GM12874 (cell line): ENCODE measurements at regions not wholly inside any gene's neighbourhood (a gene's known extent, or its start where the extent isn't known, plus 50 kb on each side); places are given as distances from the start of the nearest gene placed in this dataset.

ENCODE experiments used
- TF ChIP-seq, protein P1 (sequence below): IDR thresholded peaks from 2 replicates; pipeline ENCODE4 v1.5.1; 2011; ENCODE audit warnings: low read depth, mild to moderate bottlenecking, control low read depth, low read length, moderate library complexity; ENCODE audit not compliant: insufficient read depth

DNA sequence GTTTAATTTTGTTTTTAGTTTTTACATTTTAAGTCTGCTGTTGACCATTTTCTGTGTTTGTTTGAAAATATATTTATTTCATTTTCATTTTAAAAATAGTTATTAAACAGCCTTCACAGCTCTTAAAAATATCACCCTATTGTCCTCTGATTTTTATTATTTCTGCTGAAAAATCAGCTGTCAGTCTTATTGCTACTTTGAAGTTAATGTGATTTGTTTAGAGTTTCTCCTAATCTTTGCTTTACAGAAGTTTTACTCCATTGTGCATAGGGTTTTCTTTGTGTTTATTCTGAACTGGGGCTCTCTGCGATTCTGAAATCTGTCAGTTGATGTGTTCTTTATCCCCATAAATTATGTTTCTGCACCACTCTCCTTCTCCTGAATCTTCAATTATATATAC, 486.3 kb downstream of the SOX5 start:
- TF ChIP-seq, protein P1, sequence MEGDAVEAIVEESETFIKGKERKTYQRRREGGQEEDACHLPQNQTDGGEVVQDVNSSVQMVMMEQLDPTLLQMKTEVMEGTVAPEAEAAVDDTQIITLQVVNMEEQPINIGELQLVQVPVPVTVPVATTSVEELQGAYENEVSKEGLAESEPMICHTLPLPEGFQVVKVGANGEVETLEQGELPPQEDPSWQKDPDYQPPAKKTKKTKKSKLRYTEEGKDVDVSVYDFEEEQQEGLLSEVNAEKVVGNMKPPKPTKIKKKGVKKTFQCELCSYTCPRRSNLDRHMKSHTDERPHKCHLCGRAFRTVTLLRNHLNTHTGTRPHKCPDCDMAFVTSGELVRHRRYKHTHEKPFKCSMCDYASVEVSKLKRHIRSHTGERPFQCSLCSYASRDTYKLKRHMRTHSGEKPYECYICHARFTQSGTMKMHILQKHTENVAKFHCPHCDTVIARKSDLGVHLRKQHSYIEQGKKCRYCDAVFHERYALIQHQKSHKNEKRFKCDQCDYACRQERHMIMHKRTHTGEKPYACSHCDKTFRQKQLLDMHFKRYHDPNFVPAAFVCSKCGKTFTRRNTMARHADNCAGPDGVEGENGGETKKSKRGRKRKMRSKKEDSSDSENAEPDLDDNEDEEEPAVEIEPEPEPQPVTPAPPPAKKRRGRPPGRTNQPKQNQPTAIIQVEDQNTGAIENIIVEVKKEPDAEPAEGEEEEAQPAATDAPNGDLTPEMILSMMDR: no peak

DNA sequence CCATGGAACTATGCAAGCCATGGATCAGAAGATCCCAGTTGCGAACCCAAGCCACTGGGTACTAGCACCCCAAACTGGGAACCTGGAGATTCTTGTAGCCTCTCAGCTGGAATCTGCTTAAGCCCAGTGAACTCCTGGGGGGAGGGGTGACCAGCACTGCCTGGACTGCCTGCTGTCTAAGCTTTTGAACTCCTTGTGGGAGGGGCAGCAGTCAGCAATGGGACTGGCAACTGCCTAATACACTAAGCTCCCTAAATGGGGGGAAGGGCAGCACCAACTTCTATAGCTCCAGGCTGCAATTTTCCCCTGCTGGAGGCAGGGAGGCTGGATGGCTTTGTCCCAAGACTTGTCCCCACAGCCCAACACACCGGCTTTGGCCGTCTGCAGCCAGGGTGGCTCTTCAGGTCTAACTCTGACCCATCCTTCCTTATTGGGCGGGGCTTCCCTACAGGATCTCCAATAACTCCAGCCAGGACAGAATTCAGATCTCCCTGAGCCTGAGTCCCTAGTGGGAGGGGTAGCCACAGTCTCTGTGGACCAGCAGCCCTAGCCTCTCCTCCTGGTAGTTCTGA, 485.1 kb downstream of the SOX5 start:
- TF ChIP-seq, protein P1: no peak

DNA sequence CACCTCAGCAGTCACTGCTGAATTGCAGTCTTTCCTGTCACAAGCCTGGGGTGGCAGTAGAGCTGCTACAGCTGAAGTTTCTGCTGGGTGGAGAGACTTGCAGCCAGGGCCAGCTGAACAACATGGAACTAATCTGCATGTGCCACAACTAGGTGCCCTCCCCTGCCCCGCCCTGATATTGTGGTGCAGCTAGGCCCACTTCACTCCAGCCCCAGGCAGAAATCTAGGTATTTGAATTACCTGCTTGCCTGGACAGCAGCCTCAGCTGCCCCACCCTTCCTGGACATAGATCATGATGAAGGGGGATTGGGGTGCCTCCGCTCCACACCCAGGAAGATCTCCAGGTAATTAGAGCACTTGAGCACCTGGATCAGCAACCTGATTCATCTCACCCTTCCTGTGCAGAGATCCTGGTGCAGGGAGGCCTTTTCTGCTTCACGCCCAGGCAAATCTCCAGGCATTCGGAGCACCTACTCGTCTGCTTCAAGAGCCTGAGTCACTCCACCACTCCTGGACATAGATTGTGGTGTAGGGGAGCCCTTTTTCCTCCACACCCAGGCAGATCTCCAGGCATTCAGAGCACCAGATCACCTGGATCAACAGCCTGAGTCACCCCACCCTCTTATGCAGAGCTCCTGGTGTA, 477.0 kb downstream of the SOX5 start:
- TF ChIP-seq, protein P1: no peak

DNA sequence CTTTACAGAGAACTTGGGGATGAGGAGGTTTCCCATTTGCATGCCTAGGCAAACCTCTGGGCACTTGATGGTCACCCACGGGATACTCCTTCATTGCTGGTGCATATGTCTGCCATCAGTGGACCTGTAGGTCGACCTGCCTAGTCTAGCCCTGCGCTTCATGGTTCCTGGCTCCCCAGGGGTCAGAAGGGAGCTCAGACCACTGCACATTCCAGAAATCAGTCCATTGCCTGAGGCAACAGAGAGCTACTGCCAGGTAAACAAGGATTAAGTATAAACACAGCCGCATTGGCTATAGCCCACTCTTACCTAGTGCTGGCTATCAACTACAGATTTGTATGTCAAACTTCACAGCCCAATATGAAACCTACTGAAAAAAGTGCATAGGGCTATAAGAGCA, 476.4 kb downstream of the SOX5 start:
- TF ChIP-seq, protein P1: no peak

DNA sequence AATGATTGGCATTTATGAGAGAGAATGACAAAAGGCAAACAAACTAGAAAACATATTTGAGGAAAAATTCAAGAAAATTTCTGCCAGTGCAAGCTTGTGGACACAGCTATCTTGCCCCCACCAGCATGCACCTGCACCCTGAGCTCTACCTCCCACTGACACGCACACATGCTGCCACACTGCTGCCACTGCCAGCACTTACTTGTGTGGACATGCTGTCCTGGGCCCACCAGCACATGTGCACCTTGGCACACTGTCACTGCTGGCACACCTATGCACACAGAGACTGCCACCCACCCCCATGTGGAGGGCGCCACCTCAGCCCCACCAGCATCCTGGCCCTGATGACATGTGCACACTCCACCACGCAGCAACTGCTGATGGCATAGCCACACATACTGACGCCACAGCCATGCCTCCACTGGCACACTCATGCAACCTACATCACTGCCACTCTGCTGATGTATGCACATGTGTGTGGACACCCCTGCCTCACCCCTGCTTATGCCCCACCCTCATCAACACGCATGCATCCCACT, 475.0 kb downstream of the SOX5 start:
- TF ChIP-seq, protein P1: no peak
